Neural progenitor cell (in vitro differentiated cells): ENCODE measurements at regions not wholly inside any gene's neighbourhood (a gene's known extent, or its start where the extent isn't known, plus 50 kb on each side); places are given as distances from the start of the nearest gene placed in this dataset.

Source experiments
- DNase-seq: peaks from one replicate; pipeline ENCODE4 v3.0.0-alpha.2; 2016; ENCODE audit warnings: low spot score
- H2AFZ ChIP-seq: fragments of 200-600 bp; sonication (generic); replicated peaks from 2 replicates; pipeline ENCODE4 v1.6.1; 2016; ENCODE audit warnings: antibody characterized with exemption
- H3F3A ChIP-seq: fragments of 200-600 bp; sonication (generic); 2 replicates; pipeline ENCODE4 v1.6.1; 2016; ENCODE audit warnings: antibody characterized with exemption, low read depth
- H3K27ac ChIP-seq: fragments of 200-600 bp; sonication (generic); 2 replicates; pipeline ENCODE4 v1.5.1; 2016; ENCODE audit warnings: mild to moderate bottlenecking
- H3K27me3 ChIP-seq: fragments of 200-600 bp; sonication (generic); 2 replicates; pipeline ENCODE4 v1.6.1; 2016; ENCODE audit warnings: mild to moderate bottlenecking, moderate library complexity
- H3K36me3 ChIP-seq: fragments of 200-600 bp; sonication (generic); 2 replicates; pipeline ENCODE4 v1.5.1; 2016
- H3K4me1 ChIP-seq: fragments of 200-600 bp; sonication (generic); 2 replicates; pipeline ENCODE4 v1.6.1; 2016; ENCODE audit warnings: mixed run types
- H3K4me2 ChIP-seq: fragments of 200-600 bp; sonication (generic); 2 replicates; pipeline ENCODE4 v1.6.1; 2016
- H3K4me3 ChIP-seq: fragments of 200-600 bp; sonication (generic); 2 replicates; pipeline ENCODE4 v1.5.1; 2016
- H3K79me2 ChIP-seq: fragments of 200-600 bp; sonication (generic); 2 replicates; pipeline ENCODE4 v1.6.1; 2016; ENCODE audit warnings: low read depth
- H3K9ac ChIP-seq: fragments of 200-600 bp; sonication (generic); 2 replicates; pipeline ENCODE4 v1.6.1; 2016
- H3K9me3 ChIP-seq: fragments of 200-600 bp; sonication (generic); 2 replicates; pipeline ENCODE4 v1.5.1; 2016; ENCODE audit warnings: low read depth
- H4K20me1 ChIP-seq: fragments of 200-600 bp; sonication (generic); 2 replicates; pipeline ENCODE4 v1.6.1; 2016; ENCODE audit warnings: low read depth
- H3K27ac Mint-ChIP-seq: 3 replicates; pipeline ENCODE4 v1.8.0; 2021; ENCODE audit warnings: mixed read lengths
- H3K27me3 Mint-ChIP-seq: 2 replicates; pipeline ENCODE4 v1.8.0; 2022; ENCODE audit warnings: low read depth, mild to moderate bottlenecking, inconsistent platforms, moderate library complexity, mixed read lengths; ENCODE audit not compliant: insufficient read depth
- H3K36me3 Mint-ChIP-seq: 3 replicates; pipeline ENCODE4 v1.8.0; 2021; ENCODE audit warnings: mixed read lengths
- H3K4me1 Mint-ChIP-seq: 3 replicates; pipeline ENCODE4 v1.8.0; 2021; ENCODE audit warnings: mixed read lengths
- H3K4me3 Mint-ChIP-seq: 3 replicates; pipeline ENCODE4 v1.8.0; 2021; ENCODE audit warnings: mild to moderate bottlenecking, moderate library complexity, mixed read lengths
- H3K9me3 Mint-ChIP-seq: 3 replicates; pipeline ENCODE4 v1.8.0; 2020; ENCODE audit warnings: mixed read lengths
- CTCF ChIP-seq: fragments of 200-600 bp; sonication (generic); IDR thresholded peaks from 2 replicates; pipeline ENCODE4 v1.5.1; 2017; ENCODE audit warnings: antibody characterized with exemption, mild to moderate bottlenecking
- EZH2 ChIP-seq: fragments of 200-600 bp; sonication (generic); IDR thresholded peaks from 2 replicates; pipeline ENCODE4 v1.6.1; 2017; ENCODE audit warnings: antibody characterized with exemption, mild to moderate bottlenecking, moderate library complexity
- EZH2phosphoT487 ChIP-seq: fragments of 200-600 bp; sonication (generic); IDR thresholded peaks from 2 replicates; pipeline ENCODE4 v1.6.1; 2017; ENCODE audit warnings: antibody characterized with exemption

DNA sequence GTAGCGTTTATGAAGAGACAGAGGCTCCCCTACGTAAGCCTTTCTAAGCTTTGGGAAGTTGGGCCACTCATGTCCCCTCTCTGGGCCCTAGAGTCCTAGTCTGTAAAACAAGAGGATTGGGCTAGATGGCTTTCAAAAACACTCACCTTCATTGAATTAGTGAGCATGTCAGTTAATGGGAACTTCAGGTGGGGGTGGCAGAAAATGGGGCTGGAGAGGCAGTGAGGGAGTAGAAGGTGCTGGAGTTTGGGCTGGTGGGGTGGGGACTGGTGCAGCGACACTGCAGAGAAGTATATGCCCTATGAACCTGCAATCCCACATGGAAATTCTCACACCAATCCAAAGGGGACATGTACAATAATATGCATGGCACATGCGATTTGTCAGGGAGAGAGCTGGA is 182.7 kb downstream of the C1orf94 start:
- H3K79me2 ChIP-seq, result no peaks in the 10 kb centered on the region
- H3K27ac Mint-ChIP-seq, result no peak overlapping the region
- DNase-seq, result no peak

DNA sequence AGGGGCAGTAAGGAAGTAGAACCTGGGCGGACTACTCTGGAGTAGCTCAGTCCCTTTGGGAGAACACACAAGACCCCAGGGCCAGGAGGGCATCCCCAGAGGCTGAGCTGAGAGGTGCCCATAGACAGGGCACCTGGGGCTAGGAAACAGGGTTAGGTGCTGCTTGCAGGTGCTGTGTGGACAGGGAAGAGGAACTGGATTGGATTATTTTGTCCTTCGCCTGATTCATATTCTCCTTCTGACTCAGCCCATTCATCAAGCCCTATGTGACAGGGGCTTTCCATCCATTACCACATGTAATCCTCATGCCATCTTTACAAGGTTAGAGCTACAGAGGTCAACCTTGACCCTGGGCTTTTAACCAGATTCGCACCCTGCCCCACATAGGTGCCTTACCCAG is 183.9 kb downstream of the C1orf94 start:
- Histone ChIP-seq H3K4me2 (no peak overlapping the region), H3K9ac (no peak overlapping the region), H4K20me1 (no peaks in the 10 kb centered on the region), H3K27ac (no peak overlapping the region), H3K79me2 (no peaks in the 10 kb centered on the region), H2AFZ (no peak overlapping the region), H3K27me3 (no peaks in the 10 kb centered on the region), H3F3A (no peaks in the 10 kb centered on the region), H3K4me1 (peaks cover 5% of the 10 kb centered on the region), H3K4me3 (no peak overlapping the region), H3K36me3 (no peaks in the 10 kb centered on the region), H3K9me3 (no peaks in the 10 kb centered on the region)
- no peak for DNase-seq
- Mint-ChIP-seq H3K27ac (no peak overlapping the region), H3K27me3 (peaks cover 6% of the 10 kb centered on the region), H3K36me3 (no peaks in the 10 kb centered on the region), H3K4me3 (no peak overlapping the region), H3K4me1 (no peaks in the 10 kb centered on the region), H3K9me3 (no peaks in the 10 kb centered on the region)
- TF ChIP-seq EZH2 (no peak), CTCF (no peak), EZH2phosphoT487 (no peak)

More for the DNA sequence above, 182.7 kb downstream of the C1orf94 start:
- no peaks in the 10 kb centered on the region for H4K20me1 ChIP-seq
- H3K27me3 Mint-ChIP-seq, result peaks cover 6% of the 10 kb centered on the region
- no peaks in the 10 kb centered on the region for H3K36me3 Mint-ChIP-seq
- peaks cover 5% of the 10 kb centered on the region for H3K4me1 ChIP-seq
- H3K4me2 ChIP-seq, result no peak overlapping the region
- no peak for TF ChIP-seq CTCF
- no peak for TF ChIP-seq EZH2phosphoT487
- no peak for TF ChIP-seq EZH2
- H3F3A ChIP-seq, result no peaks in the 10 kb centered on the region
- H3K4me3 ChIP-seq, result no peak overlapping the region
- H3K27ac ChIP-seq, result no peak overlapping the region
- no peaks in the 10 kb centered on the region for H3K27me3 ChIP-seq
- H3K36me3 ChIP-seq, result no peaks in the 10 kb centered on the region
- no peak overlapping the region for H3K9ac ChIP-seq
- no peaks in the 10 kb centered on the region for H3K4me1 Mint-ChIP-seq
- H2AFZ ChIP-seq, result no peak overlapping the region
- no peaks in the 10 kb centered on the region for H3K9me3 Mint-ChIP-seq
- H3K4me3 Mint-ChIP-seq, result no peak overlapping the region
- H3K9me3 ChIP-seq, result no peaks in the 10 kb centered on the region

GRCh38 chr1:34361121-34361520 is 184.4 kb downstream of the C1orf94 start:
- H3K4me2 ChIP-seq, result no peak overlapping the region
- H3K9me3 ChIP-seq, result no peaks in the 10 kb centered on the region
- Mint-ChIP-seq H3K9me3 (no peaks in the 10 kb centered on the region), H3K27ac (no peak overlapping the region), H3K27me3 (peaks cover 6% of the 10 kb centered on the region), H3K4me3 (no peak overlapping the region), H3K36me3 (no peaks in the 10 kb centered on the region), H3K4me1 (no peaks in the 10 kb centered on the region)
- no peak overlapping the region for H3K27ac ChIP-seq
- H3F3A ChIP-seq, result no peaks in the 10 kb centered on the region
- peaks cover 3% of the 10 kb centered on the region for H3K4me1 ChIP-seq
- TF ChIP-seq CTCF (no peak), EZH2phosphoT487 (no peak), EZH2 (no peak)
- H3K27me3 ChIP-seq, result no peaks in the 10 kb centered on the region
- H3K9ac ChIP-seq, result no peak overlapping the region
- H4K20me1 ChIP-seq, result no peaks in the 10 kb centered on the region
- H2AFZ ChIP-seq, result no peak overlapping the region
- H3K36me3 ChIP-seq, result no peaks in the 10 kb centered on the region
- no peak overlapping the region for H3K4me3 ChIP-seq
- DNase-seq, result no peak
- no peaks in the 10 kb centered on the region for H3K79me2 ChIP-seq
